Effector CD4-positive, alpha-beta T cell (primary cell): ENCODE measurements at regions not wholly inside any gene's neighbourhood (a gene's known extent, or its start where the extent isn't known, plus 50 kb on each side); places are given as distances from the start of the nearest gene placed in this dataset.
"Not testable (repeated sequence)": the region's sequence is repeated elsewhere in the genome, so short reads cannot be mapped to it uniquely, and the experiment has no call there.

ENCODE experiments used
- DNase-seq: peaks from one replicate; pipeline ENCODE4 v3.0.0-alpha.2; 2020

DNA sequence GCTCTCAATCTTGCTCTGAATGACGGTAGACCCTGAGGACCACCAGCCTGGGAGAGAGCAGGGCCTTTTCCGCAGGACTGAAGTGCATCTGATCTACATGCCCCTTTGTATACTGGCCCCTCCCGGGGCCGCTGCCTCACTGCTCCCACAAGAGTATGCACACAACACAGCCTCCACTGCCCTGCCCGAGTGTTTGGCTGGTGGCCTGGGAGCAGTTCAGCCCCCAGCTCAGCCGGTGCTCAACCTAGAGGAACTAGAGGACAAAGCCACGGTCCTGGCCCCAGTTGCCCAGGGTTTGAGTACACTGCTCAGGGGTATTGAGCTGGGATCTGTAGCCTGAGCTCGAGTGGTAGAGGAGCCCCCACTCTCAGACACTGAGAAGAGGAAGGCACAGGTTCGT lies 118.9 kb upstream of the CAB39 start:
- no peak for DNase-seq

DNA sequence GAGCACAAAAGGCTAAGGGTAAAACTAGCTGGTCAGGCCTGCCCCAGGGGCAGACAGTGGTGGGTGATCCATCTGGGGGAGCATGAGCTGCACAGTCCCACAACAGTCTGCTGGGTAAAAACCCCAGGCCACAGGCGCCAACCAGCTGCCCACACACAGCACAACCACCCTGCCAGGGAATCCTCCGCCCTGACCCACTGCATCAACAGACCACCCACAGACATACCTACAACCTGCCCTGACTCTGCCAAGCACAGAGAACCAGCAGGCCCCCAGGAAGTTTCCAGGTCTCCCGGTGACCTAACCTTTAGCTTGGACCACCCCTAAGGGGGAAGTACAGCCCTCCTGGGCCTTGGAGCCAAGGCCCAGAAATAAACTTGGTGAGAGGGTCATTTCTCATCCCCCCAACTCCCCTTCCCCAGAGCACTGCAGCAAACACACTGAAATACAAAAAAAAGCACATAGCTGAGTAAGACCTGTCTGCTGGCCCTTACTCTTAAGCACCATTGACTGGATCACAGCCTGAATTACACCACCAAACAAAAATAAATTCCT lies 118.3 kb upstream of the CAB39 start:
- DNase-seq, result no peak

DNA sequence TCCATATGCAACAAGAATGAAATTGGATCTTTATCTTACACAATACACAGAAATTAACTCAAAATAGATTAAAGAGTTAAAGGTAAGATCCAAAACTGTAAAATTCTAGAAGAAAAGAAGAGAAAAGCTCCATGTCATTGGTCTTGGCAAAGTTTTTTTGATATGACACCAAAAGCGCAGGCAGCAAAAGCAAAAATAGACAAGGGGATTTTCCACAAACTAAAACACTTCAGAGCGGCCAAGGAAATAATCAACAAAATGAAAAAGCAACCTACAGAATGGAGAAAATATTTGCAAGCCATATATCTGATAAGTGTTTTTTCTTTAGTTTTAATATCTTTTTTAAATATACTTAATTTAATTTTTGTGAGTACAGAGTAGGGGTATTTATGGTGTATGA lies 112.8 kb upstream of the CAB39 start:
- no peak for DNase-seq

- no peak for DNase-seq
These were observed 112.4 kb upstream of the CAB39 start for GRCh38 chr2:230600285-230600684.

DNA sequence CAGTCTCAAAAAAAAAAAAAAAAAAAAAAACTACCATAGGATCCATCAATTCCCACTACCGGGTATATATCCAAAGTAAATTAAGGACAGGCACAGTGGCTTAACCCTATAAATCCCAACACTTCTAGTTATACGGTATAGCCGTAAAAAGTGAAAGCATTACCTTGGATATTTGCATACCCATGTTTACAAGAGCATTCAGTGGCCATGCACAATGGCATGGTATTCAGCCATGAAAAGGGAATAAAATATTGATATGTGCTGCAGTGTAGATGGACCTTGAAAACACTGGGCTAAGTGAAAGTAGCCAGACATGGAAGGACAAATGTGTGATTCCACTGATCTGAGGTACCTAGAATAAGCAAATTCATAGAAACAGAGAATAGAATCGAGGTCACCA lies 111.8 kb upstream of the CAB39 start:
- no peak for DNase-seq

GRCh38 chr2:230601510-230601909 lies 111.1 kb upstream of the CAB39 start:
- no peak for DNase-seq

- peak; percentile 24 for DNase-seq
These were observed 109.9 kb upstream of the CAB39 start for GRCh38 chr2:230602562-230603230.

GRCh38 chr2:230603317-230603716 lies 109.3 kb upstream of the CAB39 start:
- not testable (repeated sequence) for DNase-seq

DNA sequence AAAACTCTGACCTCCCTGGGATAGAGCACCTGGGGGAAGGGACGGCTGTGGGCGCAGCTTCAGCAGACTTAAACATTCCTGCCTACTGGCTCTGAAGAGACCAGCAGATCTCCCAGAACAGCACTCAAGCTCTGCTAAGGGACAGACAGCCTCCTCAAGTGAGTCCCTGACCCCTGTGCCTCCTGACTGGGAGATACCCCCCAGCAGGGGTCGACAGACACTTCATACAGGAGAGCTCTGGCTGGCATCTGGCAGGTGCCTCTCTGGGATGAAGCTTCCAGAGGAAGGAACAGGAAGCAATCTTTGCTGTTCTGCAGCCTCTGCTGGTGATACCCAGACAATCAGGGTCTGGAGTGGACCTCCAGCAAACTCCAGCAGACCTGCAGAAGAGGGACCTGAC lies 108.5 kb upstream of the CAB39 start:
- DNase-seq, result not testable (repeated sequence)

DNA sequence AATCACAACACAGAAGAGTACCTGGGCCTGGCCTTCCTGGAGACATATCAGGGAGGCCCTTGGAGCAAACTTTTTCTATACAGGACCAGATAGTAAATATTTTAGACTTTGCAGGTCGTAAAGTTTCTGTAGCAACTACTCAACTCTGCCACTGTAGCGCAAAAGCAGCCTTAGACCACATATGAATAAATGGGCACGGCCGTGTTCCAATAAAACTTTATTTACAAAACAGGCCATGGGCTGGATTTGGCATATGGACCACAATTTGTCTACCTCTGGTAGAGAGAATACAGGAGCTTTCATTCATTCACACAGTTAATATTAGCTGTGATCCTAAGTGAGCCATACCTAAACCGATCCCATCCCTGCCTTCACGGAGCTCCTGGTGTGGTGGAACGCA lies 98.6 kb upstream of the CAB39 start:
- DNase-seq, result no peak

DNA sequence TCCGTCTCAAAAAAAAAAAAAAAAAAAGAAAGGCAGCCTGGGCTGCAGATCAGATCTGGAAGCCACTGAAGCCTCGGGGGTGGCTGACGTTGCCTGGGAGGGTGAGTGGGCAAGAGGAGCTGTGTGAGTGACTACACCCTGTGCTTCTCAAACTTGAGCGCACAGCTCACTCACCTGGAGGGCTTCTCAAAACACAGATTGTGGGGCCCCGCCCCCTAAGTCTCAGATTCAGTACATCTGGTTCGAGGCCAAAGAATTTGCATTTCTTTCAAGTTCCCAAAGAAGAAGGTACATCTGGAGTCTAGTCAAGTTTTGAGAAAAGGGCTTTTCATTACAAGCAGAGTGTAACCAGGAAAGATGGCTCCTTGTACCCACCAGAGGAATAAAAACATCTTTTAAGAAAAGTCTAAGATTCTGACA lies 97.7 kb upstream of the CAB39 start:
- DNase-seq, result no peak

- DNase-seq, result not testable (repeated sequence)
These were observed 95.4 kb upstream of the CAB39 start for GRCh38 chr2:230617256-230617706.

- no peak for DNase-seq
These were observed 93.2 kb upstream of the CAB39 start for GRCh38 chr2:230619491-230619890.

GRCh38 chr2:230625220-230625619 lies 87.4 kb upstream of the CAB39 start:
- DNase-seq, result not testable (repeated sequence)

DNA sequence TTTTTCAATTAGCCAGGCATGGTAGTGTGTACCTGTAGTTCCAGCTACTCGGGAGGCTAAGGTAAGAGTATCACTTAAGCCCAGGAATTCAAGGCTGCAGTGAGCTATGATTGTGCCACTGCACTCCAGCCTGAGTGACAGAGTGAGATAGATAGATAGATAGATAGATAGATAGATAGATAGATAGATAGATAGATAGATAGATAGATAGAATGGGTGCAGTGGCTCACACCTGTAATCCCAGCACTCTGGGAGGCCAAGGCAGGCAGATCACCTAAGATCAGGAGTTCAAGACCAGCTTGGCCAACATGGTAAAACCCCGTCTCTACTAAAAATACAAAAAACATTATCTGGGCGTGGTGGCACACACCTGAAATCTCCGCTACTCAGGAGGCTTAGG lies 85.6 kb upstream of the CAB39 start:
- DNase-seq, result not testable (repeated sequence)

- no peak for DNase-seq
These were observed 84.6 kb upstream of the CAB39 start for GRCh38 chr2:230627806-230628724.

GRCh38 chr2:230631470-230631869 lies 81.2 kb upstream of the CAB39 start:
- no peak for DNase-seq

- no peak for DNase-seq
These were observed 78.5 kb upstream of the CAB39 start for GRCh38 chr2:230634146-230634545.

GRCh38 chr2:230634721-230635313 lies 77.8 kb upstream of the CAB39 start:
- DNase-seq, result not testable (repeated sequence)

DNA sequence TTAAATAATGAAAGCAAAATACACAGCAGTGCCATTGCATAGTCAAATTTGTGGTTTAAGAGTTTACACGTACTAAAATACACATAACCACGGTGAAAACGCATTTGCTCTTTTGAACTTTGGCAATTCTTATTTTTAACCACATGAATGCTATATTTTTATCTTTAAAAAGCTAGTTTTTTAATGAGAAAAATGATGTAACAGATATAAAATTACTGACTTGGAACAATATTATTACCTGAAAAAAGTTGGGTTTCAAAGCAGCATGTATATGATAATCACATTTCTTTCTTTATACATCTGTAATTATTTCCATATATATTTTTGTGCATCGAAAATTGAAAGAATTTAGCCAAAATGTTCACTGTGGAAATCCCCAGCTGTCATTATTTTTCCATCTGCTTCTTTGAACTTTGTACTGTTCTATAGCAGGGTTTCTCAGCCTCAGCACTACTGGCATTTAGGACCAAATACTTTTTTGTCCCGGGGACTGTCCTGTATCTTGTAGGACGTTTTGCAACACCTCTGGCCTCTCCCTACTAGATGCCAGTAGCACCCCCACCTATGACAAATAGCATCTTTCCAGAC lies 75.9 kb upstream of the CAB39 start:
- no peak for DNase-seq

GRCh38 chr2:230637486-230637885 lies 75.2 kb upstream of the CAB39 start:
- not testable (repeated sequence) for DNase-seq

- no peak for DNase-seq
These were observed 72.1 kb upstream of the CAB39 start for GRCh38 chr2:230640540-230641011.

GRCh38 chr2:230642966-230643365 lies 69.7 kb upstream of the CAB39 start:
- no peak for DNase-seq
